ENCODE measurements at regions not wholly inside any gene's neighbourhood (a gene's known extent, or its start where the extent isn't known, plus 50 kb on each side); places are given as distances from the start of the nearest gene placed in this dataset.

- TF ChIP-seq CTCF (conservative IDR thresholded peaks at IDR 0.05; ENCODE audit: low read depth, low read length) = no peak
- no peak for DNase-seq (ENCODE audit: low read depth)
- H3K4me3 ChIP-seq (ENCODE audit: low read length) = no peak overlapping the region
Observed at GRCh38 chr4:42809419-42810084, 83.0 kb upstream of the GRXCR1 start.

- no peak for TF ChIP-seq CTCF (conservative IDR thresholded peaks at IDR 0.05; ENCODE audit: low read depth, low read length)
- no peak for DNase-seq (ENCODE audit: low read depth)
- H3K4me3 ChIP-seq (ENCODE audit: low read length) = no peak overlapping the region
Observed at GRCh38 chr4:42806303-42806835, 86.1 kb upstream of the GRXCR1 start.

- no peak for TF ChIP-seq CTCF (conservative IDR thresholded peaks at IDR 0.05; ENCODE audit: low read depth, low read length)
- H3K4me3 ChIP-seq (ENCODE audit: low read length) = no peak overlapping the region
- no peak for DNase-seq (ENCODE audit: low read depth)
Observed at GRCh38 chr4:42789041-42789567, 103.4 kb upstream of the GRXCR1 start.

GRCh38 chr4:42787079-42787463, 105.4 kb upstream of the GRXCR1 start:
- no peak overlapping the region for H3K4me3 ChIP-seq (ENCODE audit: low read length)
- TF ChIP-seq CTCF (conservative IDR thresholded peaks at IDR 0.05; ENCODE audit: low read depth, low read length) = no peak
- DNase-seq (ENCODE audit: low read depth) = no peak

GRCh38 chr4:42786350-42787078, 106.0 kb upstream of the GRXCR1 start:
- no peak for DNase-seq (ENCODE audit: low read depth)
- no peak overlapping the region for H3K4me3 ChIP-seq (ENCODE audit: low read length)
- no peak for TF ChIP-seq CTCF (conservative IDR thresholded peaks at IDR 0.05; ENCODE audit: low read depth, low read length)

GRCh38 chr4:42785817-42786216, 106.7 kb upstream of the GRXCR1 start:
- H3K4me3 ChIP-seq (ENCODE audit: low read length) = no peak overlapping the region
- no peak for DNase-seq (ENCODE audit: low read depth)
- no peak for TF ChIP-seq CTCF (conservative IDR thresholded peaks at IDR 0.05; ENCODE audit: low read depth, low read length)
